NCI-H2227 treated with DMSO at 0.1 percent for 48 hours (cell line): ENCODE measurements at regions not wholly inside any gene's neighbourhood (a gene's known extent, or its start where the extent isn't known, plus 50 kb on each side); places are given as distances from the start of the nearest gene placed in this dataset.

Source experiments
- DNase-seq: peaks from one replicate; lab custom pipeline; 2025; lab: John Stamatoyannopoulos, UW

GRCh38 chr11:41978945-41979344 is 519.5 kb upstream of the LRRC4C start:
- no peak for DNase-seq

- DNase-seq, result no peak
Measured at GRCh38 chr11:41980741-41981140, 521.3 kb upstream of the LRRC4C start.

GRCh38 chr11:41982276-41982675 is 522.8 kb upstream of the LRRC4C start:
- DNase-seq, result no peak

DNA sequence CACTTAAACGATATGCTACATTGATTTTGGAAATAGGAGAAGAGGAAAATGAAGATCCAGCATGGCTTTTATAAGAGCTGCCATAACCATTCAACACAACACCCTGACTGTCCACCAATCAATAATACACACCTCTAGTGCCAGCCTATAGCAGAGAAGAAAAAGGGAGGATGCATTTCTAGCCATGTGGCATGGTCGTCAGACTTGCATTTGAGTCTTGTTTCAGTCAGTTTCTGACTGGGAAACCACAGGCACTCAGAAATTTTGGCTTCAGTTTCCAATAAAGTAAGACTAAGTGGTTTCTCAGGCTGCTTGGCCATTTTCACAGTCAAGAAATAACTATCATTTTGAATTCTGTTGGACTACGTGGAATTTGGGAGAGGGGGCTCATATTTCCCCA is 523.5 kb upstream of the LRRC4C start:
- no peak for DNase-seq

DNA sequence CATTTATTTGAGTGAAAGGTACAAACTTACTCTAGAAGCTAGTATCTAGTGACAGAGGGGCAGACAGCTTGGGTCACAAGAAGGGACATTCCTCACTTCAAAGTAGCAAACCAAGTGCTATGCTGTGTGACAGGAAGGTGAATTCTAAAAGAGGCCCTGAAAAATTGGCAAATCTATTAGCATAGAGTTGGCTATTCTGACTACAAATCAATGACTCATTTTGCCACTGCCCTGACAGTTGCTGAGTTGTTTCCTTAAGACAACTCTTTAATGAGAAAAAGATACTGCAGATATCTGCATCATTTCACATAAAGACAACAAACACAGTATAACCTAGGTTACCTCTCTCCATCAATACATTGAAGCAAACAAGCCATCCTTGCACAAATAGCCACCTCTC is 524.0 kb upstream of the LRRC4C start:
- no peak for DNase-seq

DNA sequence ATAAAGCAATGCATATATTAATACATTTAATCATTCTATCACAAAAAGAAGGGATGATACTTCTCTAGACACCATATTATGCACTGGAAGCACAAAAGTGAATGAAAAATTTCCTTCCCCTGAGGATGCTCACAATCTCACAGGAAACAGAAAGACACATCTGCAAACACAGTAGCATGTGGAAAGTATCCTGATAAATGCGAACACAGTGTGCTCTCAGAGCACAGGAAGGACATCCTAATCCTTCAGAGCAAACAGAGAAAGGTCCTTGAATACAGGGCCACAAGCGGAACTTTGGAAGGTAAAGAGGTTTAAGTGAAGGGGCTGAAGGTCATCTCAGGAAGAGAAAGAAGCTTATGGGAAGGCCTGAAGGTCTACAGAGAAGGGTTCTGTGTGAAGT is 524.6 kb upstream of the LRRC4C start:
- DNase-seq, result no peak

DNA sequence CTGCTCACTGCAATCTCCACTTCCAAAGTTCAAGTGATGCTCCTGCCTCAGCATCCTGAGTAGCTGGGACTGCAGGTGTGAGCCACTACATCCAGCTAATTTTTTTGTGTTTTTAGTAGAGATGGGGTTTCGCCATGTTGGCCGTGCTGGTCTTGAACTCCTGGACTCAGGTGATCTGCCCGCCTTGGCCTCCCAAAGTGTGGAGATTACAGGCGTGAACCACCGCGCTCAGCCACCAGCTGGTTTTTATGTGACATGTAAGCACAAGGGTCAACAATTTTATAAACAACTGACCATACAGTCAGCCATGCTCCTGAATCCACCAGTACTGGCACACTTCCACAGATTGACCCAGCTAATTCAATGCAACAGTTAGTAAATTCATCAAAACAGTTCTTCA is 526.3 kb upstream of the LRRC4C start:
- DNase-seq, result no peak

- no peak for DNase-seq
Measured at GRCh38 chr11:41988951-41989572, 529.6 kb upstream of the LRRC4C start.

- no peak for DNase-seq
Measured at GRCh38 chr11:41989823-41990380, 530.5 kb upstream of the LRRC4C start.

DNA sequence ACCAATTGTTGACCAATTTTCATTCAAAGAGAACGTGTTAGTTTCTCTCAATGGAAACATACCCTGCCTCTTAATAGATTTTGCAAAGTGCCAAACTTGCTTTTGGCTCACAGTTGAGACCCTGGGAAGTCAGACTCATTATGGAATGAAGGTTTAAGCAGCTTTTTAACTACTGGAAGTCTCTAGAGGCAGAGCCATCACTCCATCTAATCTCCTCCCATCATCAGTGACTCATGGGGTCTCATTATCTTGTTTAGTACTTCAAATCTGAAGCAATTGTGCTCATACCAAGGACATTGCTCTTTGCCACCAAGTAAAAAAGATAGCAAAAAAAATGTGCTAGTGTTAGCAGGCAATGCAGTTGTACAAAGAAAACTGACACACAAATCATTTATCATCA is 537.1 kb upstream of the LRRC4C start:
- no peak for DNase-seq

GRCh38 chr11:41997844-41998401 is 538.5 kb upstream of the LRRC4C start:
- no peak for DNase-seq

- no peak for DNase-seq
Measured at GRCh38 chr11:41999066-41999465, 539.6 kb upstream of the LRRC4C start.

DNA sequence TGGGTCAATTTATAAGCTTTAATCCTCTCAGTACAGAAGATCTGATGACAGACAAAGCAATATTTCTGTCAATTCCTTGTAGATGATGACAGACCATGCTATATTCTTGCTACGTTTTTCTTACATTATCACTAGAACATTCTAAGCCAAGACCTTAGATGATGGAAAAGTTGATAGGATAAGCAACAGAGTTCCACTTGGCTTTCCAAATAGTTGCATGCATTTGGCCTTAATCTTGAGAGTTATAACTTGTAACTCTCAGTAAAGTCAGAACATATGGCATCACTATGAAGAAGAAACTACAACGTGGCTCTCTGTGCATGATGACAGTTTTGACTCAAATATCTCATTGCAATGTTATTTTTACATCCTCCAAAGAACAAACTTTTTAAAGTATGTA is 544.3 kb upstream of the LRRC4C start:
- DNase-seq, result no peak

- no peak for DNase-seq
Measured at GRCh38 chr11:42006766-42007165, 547.3 kb upstream of the LRRC4C start.

DNA sequence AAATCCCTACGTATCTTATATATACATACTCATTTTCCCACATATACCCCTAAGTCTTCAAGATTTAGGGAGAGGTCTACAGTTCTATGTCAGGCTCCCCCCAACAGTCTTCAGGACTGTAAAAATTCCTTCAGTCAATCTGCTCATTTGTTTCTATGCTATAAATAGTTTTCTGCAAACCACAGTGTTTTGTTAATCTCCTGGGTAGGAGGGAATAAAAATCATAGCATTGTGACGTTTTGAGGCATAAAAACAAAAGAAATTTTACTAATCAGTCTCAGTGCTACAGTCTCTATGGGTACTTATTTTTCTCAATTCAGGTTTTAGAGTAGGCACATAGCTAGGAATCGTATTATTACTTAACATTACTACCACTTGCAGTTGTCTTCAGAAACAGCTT is 552.8 kb upstream of the LRRC4C start:
- DNase-seq, result no peak

DNA sequence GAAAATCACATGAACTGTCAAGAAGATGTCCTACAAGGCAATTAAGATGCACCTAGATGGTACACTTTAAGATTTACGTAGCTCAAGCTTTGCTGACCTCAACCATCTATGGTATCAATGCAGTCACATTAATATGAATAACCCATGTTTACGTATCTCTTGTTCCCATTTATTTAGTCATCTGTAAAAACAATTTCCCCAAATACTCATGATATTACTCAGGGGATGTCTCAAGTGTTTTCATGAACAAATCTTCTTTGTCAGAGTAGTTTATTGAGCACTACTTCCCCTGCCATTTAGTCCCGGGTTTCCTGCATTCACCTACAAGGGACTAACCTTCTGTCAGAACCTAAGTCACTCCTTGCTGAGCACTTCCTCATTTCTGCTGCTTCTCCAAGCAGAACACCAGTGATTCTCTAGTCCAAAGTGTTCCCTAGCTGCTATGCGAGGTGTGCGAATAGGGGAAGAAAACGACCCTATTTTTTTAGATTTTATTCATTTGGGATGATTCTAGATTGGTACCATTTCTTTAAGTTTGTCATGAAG is 554.3 kb upstream of the LRRC4C start:
- no peak for DNase-seq

DNA sequence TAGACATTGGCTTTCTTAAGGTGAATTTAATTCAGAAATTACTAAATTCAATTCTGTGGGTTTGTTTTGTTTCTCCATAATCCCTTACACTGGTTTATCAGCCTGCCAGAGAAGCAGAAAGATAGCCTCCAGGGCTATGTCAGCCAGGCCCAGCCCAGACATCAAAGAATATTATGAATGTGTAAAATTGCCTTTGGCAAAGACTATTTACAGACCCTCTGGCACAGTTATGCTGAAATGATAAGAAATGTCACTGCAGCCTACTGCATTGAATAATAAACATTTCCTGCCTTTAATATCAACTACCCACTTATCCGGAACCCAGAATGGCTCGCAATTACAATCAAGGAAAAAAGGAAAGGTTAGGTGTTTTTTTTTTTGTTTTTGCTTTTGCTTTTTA is 562.5 kb upstream of the LRRC4C start:
- DNase-seq, result no peak

DNA sequence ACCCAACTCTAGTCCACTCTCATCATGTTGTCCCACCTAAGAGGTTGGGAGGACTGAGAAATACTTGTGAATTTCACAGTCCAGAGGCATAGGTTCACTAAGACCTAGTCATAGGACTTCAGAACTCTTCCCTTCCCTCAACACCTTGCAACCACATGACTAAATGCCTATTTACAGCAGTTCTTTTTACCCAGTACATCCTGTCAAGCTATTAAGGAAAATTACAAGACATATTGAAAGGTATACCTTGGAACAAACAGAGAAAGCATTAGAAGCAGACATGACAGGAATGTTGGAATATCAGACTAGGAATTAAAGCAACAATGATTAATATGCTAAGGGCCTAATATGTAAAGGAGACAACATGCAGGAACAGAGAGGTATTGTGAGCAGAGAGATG is 563.8 kb upstream of the LRRC4C start:
- no peak for DNase-seq

GRCh38 chr11:42025121-42025803 is 565.8 kb upstream of the LRRC4C start:
- no peak for DNase-seq

GRCh38 chr11:42034826-42035225 is 575.4 kb upstream of the LRRC4C start:
- DNase-seq, result no peak

DNA sequence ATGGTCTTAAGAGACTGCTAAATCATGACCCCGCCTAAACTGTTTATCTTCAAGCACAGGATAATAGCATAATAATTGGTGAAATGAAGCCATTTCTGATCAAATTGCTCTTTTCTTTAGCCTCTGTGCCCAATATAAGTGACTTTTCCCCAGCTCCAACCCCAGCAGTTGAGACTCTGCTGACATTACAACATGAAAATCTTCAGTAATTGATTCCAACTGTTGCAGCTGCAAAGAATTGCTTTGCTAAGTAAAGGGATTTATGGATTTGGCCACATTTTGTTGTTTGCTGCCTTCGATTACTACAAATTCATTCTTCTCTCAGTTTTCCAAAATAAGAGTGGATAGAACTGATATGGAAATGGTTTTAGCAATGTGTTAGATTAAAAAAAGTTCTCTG is 576.7 kb upstream of the LRRC4C start:
- no peak for DNase-seq

DNA sequence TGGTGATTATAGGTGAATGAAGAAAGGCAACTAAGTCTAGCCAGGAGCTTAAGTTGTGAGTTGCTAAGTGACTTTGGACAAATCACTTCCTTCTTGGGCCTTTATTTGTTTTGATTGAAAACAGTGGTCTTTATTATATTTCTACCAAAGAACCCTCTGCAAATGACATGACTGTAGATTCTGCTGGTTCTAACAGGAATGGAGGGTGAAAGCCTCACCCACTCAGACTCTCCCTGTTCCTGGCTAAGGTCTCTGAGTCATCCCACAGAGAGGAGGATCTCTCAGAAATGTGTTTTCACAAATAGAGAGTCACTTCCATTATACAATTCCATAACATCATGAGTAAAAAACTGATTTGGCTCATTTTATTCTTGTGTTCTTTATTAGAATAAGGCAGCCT is 583.9 kb upstream of the LRRC4C start:
- no peak for DNase-seq
